PFSK-1 (cell line): ENCODE measurements at regions not wholly inside any gene's neighbourhood (a gene's known extent, or its start where the extent isn't known, plus 50 kb on each side); places are given as distances from the start of the nearest gene placed in this dataset.

Experiments used
- FOXP2 ChIP-seq: optimal IDR thresholded peaks from 2 replicates; pipeline ENCODE3; 2011; ENCODE audit warnings: borderline replicate concordance, control low read depth, inconsistent platforms; ENCODE audit not compliant: insufficient read depth; ENCODE audit errors: extremely low read length, extremely low read depth
- POLR2AphosphoS5 ChIP-seq: IDR thresholded peaks from 2 replicates; pipeline ENCODE4 v1.6.1; 2012; ENCODE audit warnings: low read depth, mild to moderate bottlenecking, control low read depth, low read length, moderate library complexity
- REST ChIP-seq, 2 experiments: IDR thresholded peaks; 2 replicates each; pipeline versions ENCODE4 v1.6.1 to v1.8.0; 2011 to 2012; ENCODE audit warnings: low read depth in 2 of 2, low read length in 2 of 2, control low read depth in 1 of 2, inconsistent platforms in 1 of 2, mild to moderate bottlenecking in 1 of 2, moderate library complexity in 1 of 2; ENCODE audit not compliant: insufficient read depth in 1 of 2
- SIN3A ChIP-seq: IDR thresholded peaks from 2 replicates; pipeline ENCODE4 v1.6.1; 2012; ENCODE audit warnings: mild to moderate bottlenecking, low read length, moderate library complexity, borderline replicate concordance; ENCODE audit not compliant: insufficient read depth
- TAF1 ChIP-seq: IDR thresholded peaks from 2 replicates; pipeline ENCODE4 v1.6.1; 2012; ENCODE audit warnings: low read length, control low read depth, borderline replicate concordance; ENCODE audit not compliant: insufficient read depth

GRCh38 chr3:132867526-132867925 is 145.3 kb upstream of the NPHP3 start:
- TF ChIP-seq POLR2AphosphoS5 (no peak), TAF1 (no peak), REST (IDR thresholded peaks at IDR 0.05; ENCODE audit: insufficient read depth in 1 of 2, low read depth in 2 of 2, low read length in 2 of 2) (no peak), FOXP2 (no peak), SIN3A (no peak)
